ENCODE measurements at regions not wholly inside any gene's neighbourhood (a gene's known extent, or its start where the extent isn't known, plus 50 kb on each side); places are given as distances from the start of the nearest gene placed in this dataset.

DNA sequence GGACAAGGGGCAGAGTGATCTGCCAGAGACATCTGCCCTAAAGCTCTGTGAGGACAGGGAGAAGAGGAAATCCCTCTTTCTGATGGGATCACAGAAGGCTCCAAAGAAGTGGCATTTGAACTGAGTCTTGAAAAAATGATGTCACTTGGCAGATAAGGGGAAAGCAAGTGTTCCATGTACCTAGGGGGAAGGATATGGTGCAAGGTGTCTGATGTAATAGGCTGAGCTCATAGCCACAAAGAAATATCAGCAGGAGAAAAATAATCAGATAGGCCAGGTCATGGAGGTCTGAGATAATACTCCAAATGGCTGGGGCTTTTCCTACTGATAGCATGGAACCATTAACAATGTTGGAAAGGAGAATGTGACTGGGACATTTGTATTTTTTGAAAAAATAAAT, 468.4 kb upstream of the MDFIC2 start:
- Histone ChIP-seq H3K27me3 (ENCODE audit: low read length) (no peaks in the 10 kb centered on the region), H3K9me3 (ENCODE audit: low read length) (no peaks in the 10 kb centered on the region), H3K9ac (ENCODE audit: low read length) (no peak overlapping the region), H3K4me2 (ENCODE audit: low read length) (no peak overlapping the region), H3F3A (ENCODE audit: low read length, unreplicated experiment) (no peaks in the 10 kb centered on the region), H3K4me3 (ENCODE audit: low read length) (no peak overlapping the region), H3K36me3 (ENCODE audit: low read depth, low read length) (no peaks in the 10 kb centered on the region), H4K20me1 (ENCODE audit: low read length) (no peaks in the 10 kb centered on the region), H3K79me2 (ENCODE audit: low read length) (no peaks in the 10 kb centered on the region), H3K9me2 (replicated peaks; ENCODE audit: low read length) (no peaks in the 10 kb centered on the region), H2AFZ (ENCODE audit: low read length) (no peak overlapping the region), H3K4me1 (ENCODE audit: insufficient read depth, low read length) (no peaks in the 10 kb centered on the region), H3K27ac (ENCODE audit: low read length) (no peak overlapping the region)
- POLR2A ChIA-PET (ENCODE audit: unreplicated experiment) = no interaction called here
- no TSS peak for BruUV-seq (replicated peaks)
- ATAC-seq (no peak), DNase-seq (no peak)
- CTCF ChIA-PET = no interaction called here
- TF ChIP-seq EZH2phosphoT487 (IDR thresholded peaks at IDR 0.05; ENCODE audit: borderline replicate concordance, low read length) = no peak
- TF ChIP-seq CTCF (conservative IDR thresholded peaks at IDR 0.05; ENCODE audit: low read depth, low read length) = no peak
- TF ChIP-seq EZH2 (IDR thresholded peaks at IDR 0.05; ENCODE audit: low read length, unreplicated experiment) = no peak
- intact Hi-C loops (cut with micrococcal nuclease) = no loop called here

- H3K9me2 ChIP-seq (replicated peaks; ENCODE audit: low read length) = no peaks in the 10 kb centered on the region
- no TSS peak for BruUV-seq (replicated peaks)
Measured at GRCh38 chr3:70779296-70779695, 466.9 kb upstream of the MDFIC2 start.

GRCh38 chr3:70776081-70776480, 463.6 kb upstream of the MDFIC2 start:
- Histone ChIP-seq H3K27ac (ENCODE audit: low read length) (no peak overlapping the region), H3K9ac (ENCODE audit: low read length) (no peak overlapping the region), H4K20me1 (ENCODE audit: low read length) (no peaks in the 10 kb centered on the region), H3K79me2 (ENCODE audit: low read length) (no peaks in the 10 kb centered on the region), H3K9me3 (ENCODE audit: low read length) (no peaks in the 10 kb centered on the region), H3K4me1 (ENCODE audit: insufficient read depth, low read length) (peaks cover 16% of the 10 kb centered on the region), H2AFZ (ENCODE audit: low read length) (no peak overlapping the region), H3K27me3 (ENCODE audit: low read length) (no peaks in the 10 kb centered on the region), H3K9me2 (replicated peaks; ENCODE audit: low read length) (no peaks in the 10 kb centered on the region), H3K36me3 (ENCODE audit: low read depth, low read length) (no peaks in the 10 kb centered on the region), H3F3A (ENCODE audit: low read length, unreplicated experiment) (no peaks in the 10 kb centered on the region), H3K4me2 (ENCODE audit: low read length) (no peak overlapping the region), H3K4me3 (ENCODE audit: low read length) (no peak overlapping the region)
- ChIA-PET POLR2A (ENCODE audit: unreplicated experiment) (interaction anchor here (0.6 kb wide), 1 partner anchor 910 kb away, joined by 4 read pairs; no protein-coding TSS in a partner anchor), CTCF (no interaction called here)
- BruUV-seq (replicated peaks) = no TSS peak
- ATAC-seq (no peak), DNase-seq (no peak)
- TF ChIP-seq CTCF (conservative IDR thresholded peaks at IDR 0.05; ENCODE audit: low read depth, low read length) (no peak), EZH2phosphoT487 (IDR thresholded peaks at IDR 0.05; ENCODE audit: borderline replicate concordance, low read length) (no peak), EZH2 (IDR thresholded peaks at IDR 0.05; ENCODE audit: low read length, unreplicated experiment) (no peak)
- intact Hi-C loops (cut with micrococcal nuclease) = no loop called here

More at GRCh38 chr3:70779296-70779695, 466.9 kb upstream of the MDFIC2 start:
- Histone ChIP-seq H3K4me1 (ENCODE audit: insufficient read depth, low read length) (no peaks in the 10 kb centered on the region), H3K9ac (ENCODE audit: low read length) (no peak overlapping the region), H3F3A (ENCODE audit: low read length, unreplicated experiment) (no peaks in the 10 kb centered on the region), H3K27me3 (ENCODE audit: low read length) (no peaks in the 10 kb centered on the region), H3K79me2 (ENCODE audit: low read length) (no peaks in the 10 kb centered on the region), H3K4me3 (ENCODE audit: low read length) (no peak overlapping the region), H3K27ac (ENCODE audit: low read length) (no peak overlapping the region), H2AFZ (ENCODE audit: low read length) (no peak overlapping the region), H4K20me1 (ENCODE audit: low read length) (no peaks in the 10 kb centered on the region), H3K36me3 (ENCODE audit: low read depth, low read length) (no peaks in the 10 kb centered on the region), H3K4me2 (ENCODE audit: low read length) (no peak overlapping the region), H3K9me3 (ENCODE audit: low read length) (no peaks in the 10 kb centered on the region)
- DNase-seq (no peak), ATAC-seq (no peak)
- intact Hi-C loops (cut with micrococcal nuclease) = no loop called here
- TF ChIP-seq CTCF (conservative IDR thresholded peaks at IDR 0.05; ENCODE audit: low read depth, low read length) (no peak), EZH2phosphoT487 (IDR thresholded peaks at IDR 0.05; ENCODE audit: borderline replicate concordance, low read length) (no peak), EZH2 (IDR thresholded peaks at IDR 0.05; ENCODE audit: low read length, unreplicated experiment) (no peak)
- POLR2A ChIA-PET (ENCODE audit: unreplicated experiment) = no interaction called here
- CTCF ChIA-PET = no interaction called here

All from PC-3 (cell line).